GM12878 (cell line): ENCODE measurements at regions not wholly inside any gene's neighbourhood (a gene's known extent, or its start where the extent isn't known, plus 50 kb on each side); places are given as distances from the start of the nearest gene placed in this dataset.

Experiments
- ATAC-seq: fragments of 200-7000 bp; cut with Tn5 transposase; 3 replicates; pipeline ENCODE4 v1.9.1; 2020; ENCODE audit warnings: mild to moderate bottlenecking, moderate library complexity
- BruUV-seq: library from RNA; stranded (reverse); fragments of 400-500 nt; replicated peaks from 2 replicates; lab custom pipeline; 2021; lab: Mats Ljungman, UMichigan
- CTCF ChIA-PET: fragments of 300-600 bp; sonication (Branson Sonifier 250); formaldehyde crosslinking; extraction: SDS; loops from one replicate; lab custom pipeline; 2021; ENCODE audit warnings: inconsistent platforms; lab: Yijun Ruan, JAX
- POLR2A ChIA-PET: fragments of 350-600 bp; formaldehyde crosslinking; extraction: SDS; loops from one replicate; lab custom pipeline; 2021; ENCODE audit warnings: inconsistent platforms; lab: Charles Lee
- RAD21 ChIA-PET: fragments of 300-600 bp; sonication (Branson Sonifier 250); formaldehyde crosslinking; loops from one replicate; lab custom pipeline; 2023; ENCODE audit warnings: antibody characterized with exemption; ENCODE audit not compliant: unreplicated experiment; lab: Charles Lee
- SMC1A ChIA-PET: fragments of 300-600 bp; sonication (Branson Sonifier 250); formaldehyde crosslinking; loops from one replicate; lab custom pipeline; 2023; ENCODE audit not compliant: unreplicated experiment, uncharacterized antibody; lab: Charles Lee
- DNase-seq: peaks from one replicate; pipeline ENCODE4 v3.0.0-alpha.2; 2011; ENCODE audit warnings: low read depth, low spot score
- FAIRE-seq: peaks from 3 replicates; lab custom pipeline; 2011; peaks lifted over from hg19 to GRCh38; lab: Jason Lieb, UNC
- H2AFZ ChIP-seq: 2 replicates; pipeline ENCODE4 v1.6.0; 2011; ENCODE audit warnings: low read depth, low read length, control low read depth; ENCODE audit not compliant: control insufficient read depth
- H3K27ac ChIP-seq: 2 replicates; pipeline ENCODE4 v1.5.1; 2011; ENCODE audit warnings: control low read depth; ENCODE audit not compliant: control insufficient read depth, insufficient read depth
- H3K27me3 ChIP-seq, 2 experiments: replicated peaks in 1 of 2; 2 replicates each; pipeline versions ENCODE4 v1.6.0 to v1.6.1; 2011; ENCODE audit warnings: low read length in 1 of 2; ENCODE audit not compliant: control insufficient read depth in 2 of 2, insufficient read depth in 2 of 2
- H3K36me3 ChIP-seq, 2 experiments: 2 replicates each; pipeline ENCODE4 v1.5.1; 2011; ENCODE audit warnings: low read length in 1 of 2; ENCODE audit not compliant: control insufficient read depth in 2 of 2, insufficient read depth in 2 of 2
- H3K4me1 ChIP-seq: 2 replicates; pipeline ENCODE4 v1.6.1; 2011; ENCODE audit warnings: mild to moderate bottlenecking, low read length, moderate library complexity, mixed read lengths; ENCODE audit not compliant: control insufficient read depth, insufficient read depth
- H3K4me2 ChIP-seq: 2 replicates; pipeline ENCODE4 v1.6.0; 2011; ENCODE audit warnings: control low read depth; ENCODE audit not compliant: control insufficient read depth, insufficient read depth
- H3K4me3 ChIP-seq: fragments of 200-600 bp; sonication (generic); 2 replicates; pipeline ENCODE4 v1.5.1; 2016
- H3K79me2 ChIP-seq: 2 replicates; pipeline ENCODE4 v1.6.0; 2011; ENCODE audit warnings: low read length; ENCODE audit not compliant: control insufficient read depth, insufficient read depth
- H3K9ac ChIP-seq: 2 replicates; pipeline ENCODE4 v1.8.0; 2011; ENCODE audit warnings: low read length, control low read depth, mixed read lengths; ENCODE audit not compliant: control insufficient read depth, insufficient read depth
- H3K9me3 ChIP-seq: replicated peaks from 3 replicates; pipeline ENCODE4 v1.5.1; 2011; ENCODE audit warnings: mild to moderate bottlenecking, low read length; ENCODE audit not compliant: control insufficient read depth, insufficient read depth
- H4K20me1 ChIP-seq: 2 replicates; pipeline ENCODE4 v1.6.0; 2011; ENCODE audit not compliant: control insufficient read depth, insufficient read depth
- ATF3 ChIP-seq: IDR thresholded peaks from 2 replicates; pipeline ENCODE4 v1.6.1; 2011; ENCODE audit warnings: low read depth, mild to moderate bottlenecking, low read length, moderate library complexity, borderline replicate concordance; ENCODE audit errors: extremely low read depth
- BCL11A ChIP-seq: IDR thresholded peaks from 2 replicates; pipeline ENCODE4 v1.6.1; 2011; ENCODE audit warnings: low read depth, low read length
- E2F4 ChIP-seq: IDR thresholded peaks from 2 replicates; pipeline ENCODE4 v1.6.1; 2012; ENCODE audit warnings: low read depth, low read length, improper control_type of control experiment
- IRF5 ChIP-seq: fragments of 450-650 bp; IDR thresholded peaks from 2 replicates; pipeline ENCODE4 v1.6.1; 2017; ENCODE audit warnings: borderline replicate concordance
- KDM1A ChIP-seq: fragments of 200-600 bp; sonication (generic); IDR thresholded peaks from 2 replicates; pipeline ENCODE4 v1.6.1; 2016; ENCODE audit warnings: borderline replicate concordance
- LARP7 ChIP-seq: fragments of 450-650 bp; IDR thresholded peaks from 2 replicates; pipeline ENCODE4 v1.6.1; 2017; ENCODE audit warnings: mild to moderate bottlenecking
- RBBP5 ChIP-seq: fragments of 200-600 bp; sonication (generic); conservative IDR thresholded peaks from 2 replicates; pipeline ENCODE4 v1.6.1; 2016
- SRF ChIP-seq, 2 experiments: IDR thresholded peaks; 2 replicates each; pipeline ENCODE4 v1.6.1; 2011; ENCODE audit warnings: low read depth in 2 of 2, low read length in 2 of 2, mild to moderate bottlenecking in 1 of 2, moderate library complexity in 1 of 2
- TAF1 ChIP-seq: IDR thresholded peaks from 2 replicates; pipeline ENCODE4 v1.6.1; 2011; ENCODE audit warnings: mild to moderate bottlenecking, low read depth, low read length, borderline replicate concordance
- ZNF592 ChIP-seq: fragments of 450-650 bp; IDR thresholded peaks from 2 replicates; pipeline ENCODE4 v1.6.1; 2017; ENCODE audit warnings: mild to moderate bottlenecking, moderate library complexity
- WGBS: methylation state at CpG from one replicate; pipeline ENCODE4 v1.1.6; 2016; ENCODE audit warnings: low lambda C conversion rate; ENCODE audit not compliant: insufficient replicate concordance, insufficient coverage; ENCODE audit errors: missing lambda C conversion rate; 5-methylcytosine and 5-hydroxymethylcytosine counted together
- in situ Hi-C: fragments of 300-500 bp; cut with MboI; formaldehyde crosslinking; loops from 9 replicates; pipeline ENCODE4 v1.14.3; 2018; ENCODE audit warnings: mixed read lengths
- intact Hi-C: fragments of 100-400 bp; cut with micrococcal nuclease; formaldehyde crosslinking; loops from one replicate; pipeline ENCODE4 v1.14.2; 2022; ENCODE audit not compliant: unreplicated experiment
- TF ChIP-seq, protein P1 (sequence below): fragments of 450-650 bp; formaldehyde crosslinking; IDR thresholded peaks from 2 replicates; pipeline ENCODE4 v1.5.0; 2022; ENCODE audit warnings: mild to moderate bottlenecking, missing genetic modification characterization

DNA sequence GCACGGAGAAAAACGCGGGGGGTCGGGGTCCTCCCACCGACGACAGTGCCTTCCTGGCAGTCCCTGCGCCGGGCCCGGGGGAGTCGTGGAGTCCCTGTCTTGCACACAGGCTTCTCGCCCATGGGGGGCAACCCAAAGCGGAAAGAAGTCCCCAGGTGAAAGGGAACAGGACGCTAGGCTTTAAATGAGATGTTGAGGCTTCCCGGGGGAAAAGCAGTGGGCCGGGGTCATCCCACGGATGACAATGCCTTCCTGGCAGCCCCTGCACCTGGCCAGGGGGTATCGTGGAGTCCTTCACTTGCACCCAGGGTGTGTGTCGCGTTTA, 162.9 kb upstream of the ALG10B start (continued):
- no peak for TF ChIP-seq ZNF592

DNA sequence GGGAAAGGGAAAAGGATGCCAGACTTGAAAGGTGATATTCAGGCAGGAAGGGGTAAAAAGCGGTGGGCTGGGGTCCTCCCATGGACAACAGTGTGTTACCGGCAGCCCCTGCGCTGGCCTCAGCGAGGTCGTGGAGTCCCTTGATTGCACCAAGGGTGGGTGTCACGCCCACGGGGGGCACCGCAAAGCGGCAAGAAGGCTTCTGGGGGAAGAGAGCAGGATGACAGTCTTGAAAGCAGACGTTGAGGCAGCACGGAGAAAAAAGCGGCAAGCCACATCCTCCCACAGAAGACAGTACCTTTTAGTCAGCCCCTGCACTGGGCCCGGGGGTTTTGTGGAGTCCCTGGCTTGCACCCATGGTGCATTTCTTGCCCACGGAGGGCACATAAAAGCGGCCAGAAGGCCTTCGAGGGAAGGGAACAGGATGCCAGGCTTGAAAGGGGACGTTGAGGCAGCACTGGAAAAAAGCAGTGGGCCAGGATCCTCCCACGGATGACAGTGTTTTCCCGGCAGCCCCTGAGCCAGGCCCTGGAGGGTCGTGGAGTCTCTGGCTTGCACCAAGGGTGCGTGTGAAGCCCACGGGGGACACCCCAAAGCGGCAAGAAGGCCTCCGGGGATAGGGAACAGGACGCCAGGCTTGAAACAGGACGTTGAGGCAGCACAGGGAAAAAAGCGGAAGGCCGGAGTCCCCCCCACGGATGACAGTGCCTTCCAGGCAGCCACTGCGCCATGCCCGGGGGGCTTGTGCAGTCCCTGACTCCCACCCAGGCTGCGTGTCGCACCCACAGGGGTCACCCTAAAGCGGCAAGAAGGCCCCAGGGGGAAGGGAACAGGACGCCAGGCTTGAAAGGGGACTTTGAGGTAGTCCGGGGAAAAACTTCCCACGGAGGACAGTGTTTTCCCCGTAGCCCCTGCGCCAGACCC, 162.2 kb upstream of the ALG10B start:
- H3K4me3 ChIP-seq = no peak overlapping the region
- in situ Hi-C loops (no loop called here), intact Hi-C loops (no loop called here)
- H4K20me1 ChIP-seq = no peaks in the 10 kb centered on the region
- H3K79me2 ChIP-seq = no peaks in the 10 kb centered on the region
- CTCF ChIA-PET = no interaction called here
- no TSS peak for BruUV-seq
- ATAC-seq (no peak), DNase-seq (no peak), FAIRE-seq (no peak)
- SMC1A ChIA-PET = no interaction called here
- H3K4me2 ChIP-seq = no peak overlapping the region
- no peak overlapping the region for H2AFZ ChIP-seq
- H3K4me1 ChIP-seq = no peaks in the 10 kb centered on the region
- no peak overlapping the region for H3K27ac ChIP-seq
- no peaks in the 10 kb centered on the region for H3K36me3 ChIP-seq
- H3K27me3 ChIP-seq = no peaks in the 10 kb centered on the region
- peaks cover 2% of the 10 kb centered on the region; the same call in 1 of the 3 replicates for H3K9me3 ChIP-seq
- no peak overlapping the region for H3K9ac ChIP-seq
- RAD21 ChIA-PET = no interaction called here
- POLR2A ChIA-PET = no interaction called here
- 70% methylated on average over 36 of the region's 39 CpGs for WGBS
- TF ChIP-seq E2F4 (no peak), RBBP5 (no peak), TAF1 (no peak), SRF (IDR thresholded peaks at IDR 0.05; ENCODE audit: low read depth in 2 of 2, low read length in 2 of 2) (no peak), LARP7 (no peak), KDM1A (no peak), ATF3 (no peak), BCL11A (no peak), IRF5 (no peak)
- TF ChIP-seq, protein P1, sequence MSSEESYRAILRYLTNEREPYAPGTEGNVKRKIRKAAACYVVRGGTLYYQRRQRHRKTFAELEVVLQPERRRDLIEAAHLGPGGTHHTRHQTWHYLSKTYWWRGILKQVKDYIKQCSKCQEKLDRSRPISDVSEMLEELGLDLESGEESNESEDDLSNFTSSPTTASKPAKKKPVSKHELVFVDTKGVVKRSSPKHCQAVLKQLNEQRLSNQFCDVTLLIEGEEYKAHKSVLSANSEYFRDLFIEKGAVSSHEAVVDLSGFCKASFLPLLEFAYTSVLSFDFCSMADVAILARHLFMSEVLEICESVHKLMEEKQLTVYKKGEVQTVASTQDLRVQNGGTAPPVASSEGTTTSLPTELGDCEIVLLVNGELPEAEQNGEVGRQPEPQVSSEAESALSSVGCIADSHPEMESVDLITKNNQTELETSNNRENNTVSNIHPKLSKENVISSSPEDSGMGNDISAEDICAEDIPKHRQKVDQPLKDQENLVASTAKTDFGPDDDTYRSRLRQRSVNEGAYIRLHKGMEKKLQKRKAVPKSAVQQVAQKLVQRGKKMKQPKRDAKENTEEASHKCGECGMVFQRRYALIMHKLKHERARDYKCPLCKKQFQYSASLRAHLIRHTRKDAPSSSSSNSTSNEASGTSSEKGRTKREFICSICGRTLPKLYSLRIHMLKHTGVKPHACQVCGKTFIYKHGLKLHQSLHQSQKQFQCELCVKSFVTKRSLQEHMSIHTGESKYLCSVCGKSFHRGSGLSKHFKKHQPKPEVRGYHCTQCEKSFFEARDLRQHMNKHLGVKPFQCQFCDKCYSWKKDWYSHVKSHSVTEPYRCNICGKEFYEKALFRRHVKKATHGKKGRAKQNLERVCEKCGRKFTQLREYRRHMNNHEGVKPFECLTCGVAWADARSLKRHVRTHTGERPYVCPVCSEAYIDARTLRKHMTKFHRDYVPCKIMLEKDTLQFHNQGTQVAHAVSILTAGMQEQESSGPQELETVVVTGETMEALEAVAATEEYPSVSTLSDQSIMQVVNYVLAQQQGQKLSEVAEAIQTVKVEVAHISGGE (CRISPR knock-in tag) = no peak
